T-helper 2 cell (primary cell): ENCODE measurements at regions not wholly inside any gene's neighbourhood (a gene's known extent, or its start where the extent isn't known, plus 50 kb on each side); places are given as distances from the start of the nearest gene placed in this dataset.
"Not testable (repeated sequence)": the region's sequence is repeated elsewhere in the genome, so short reads cannot be mapped to it uniquely, and the experiment has no call there.

Source experiments
- DNase-seq, 5 experiments: peaks; one replicate each; pipeline versions ENCODE4 v3.0.0 to v3.0.0-alpha.2; 2012 to 2022

DNA sequence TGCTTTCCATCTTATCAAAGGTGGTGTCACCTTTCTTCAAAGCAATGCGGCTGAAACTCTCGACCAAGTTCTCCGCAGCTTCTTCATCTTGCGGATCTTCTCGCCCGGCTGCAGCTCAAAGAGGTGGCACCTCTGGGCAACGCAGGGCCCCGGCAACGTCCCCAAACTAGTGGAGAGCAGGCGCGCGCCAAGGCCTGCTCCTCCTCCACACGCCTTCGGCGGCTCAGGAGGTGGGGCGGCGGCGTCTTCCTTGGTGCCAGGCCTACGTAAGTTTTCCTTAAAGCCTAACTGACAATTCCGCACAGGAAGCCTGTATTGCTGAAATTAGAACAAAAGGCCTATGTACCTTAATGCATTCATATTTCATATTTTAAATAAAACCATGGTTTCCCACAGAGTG lies 112.0 kb downstream of the TMX1 start:
- DNase-seq = no peak

DNA sequence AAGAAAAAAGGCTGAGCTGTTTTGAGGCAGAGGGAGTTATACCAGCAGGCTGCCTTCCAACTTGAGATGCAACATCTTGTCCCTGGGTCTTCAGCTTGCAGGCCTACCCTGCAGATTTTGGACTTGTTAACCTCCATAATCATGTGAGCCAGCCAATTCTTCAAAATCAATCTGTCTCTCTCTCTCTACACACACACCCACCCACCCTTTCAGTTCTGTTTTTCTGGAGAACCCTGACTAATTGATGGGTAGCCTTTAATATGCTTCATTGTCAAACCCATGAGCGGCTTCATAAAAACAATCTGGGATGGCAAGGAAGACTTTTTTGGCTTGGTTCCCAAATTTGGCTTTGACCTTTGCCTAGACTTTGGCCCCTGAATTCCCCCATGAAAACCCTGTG lies 113.9 kb downstream of the TMX1 start:
- no peak for DNase-seq

DNA sequence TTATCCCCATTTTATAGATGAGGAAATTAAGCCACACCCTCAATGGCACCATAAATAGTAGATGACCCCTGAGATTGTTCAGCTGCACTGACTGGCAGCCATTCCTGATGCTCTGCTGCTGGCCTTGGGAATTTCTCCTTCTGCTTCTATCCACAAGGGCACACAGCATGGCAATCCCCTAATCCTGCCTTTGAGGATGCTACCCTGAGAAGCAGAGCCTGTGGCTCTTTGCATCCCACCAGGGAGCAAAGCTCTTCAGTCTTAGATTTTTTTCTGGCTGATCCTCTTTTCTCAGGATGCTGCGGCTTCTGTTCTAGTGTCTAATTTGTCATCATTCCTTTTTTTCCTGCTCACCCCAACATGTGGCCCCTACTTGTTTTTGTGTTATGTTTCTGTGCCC lies 114.8 kb downstream of the TMX1 start:
- no peak for DNase-seq

DNA sequence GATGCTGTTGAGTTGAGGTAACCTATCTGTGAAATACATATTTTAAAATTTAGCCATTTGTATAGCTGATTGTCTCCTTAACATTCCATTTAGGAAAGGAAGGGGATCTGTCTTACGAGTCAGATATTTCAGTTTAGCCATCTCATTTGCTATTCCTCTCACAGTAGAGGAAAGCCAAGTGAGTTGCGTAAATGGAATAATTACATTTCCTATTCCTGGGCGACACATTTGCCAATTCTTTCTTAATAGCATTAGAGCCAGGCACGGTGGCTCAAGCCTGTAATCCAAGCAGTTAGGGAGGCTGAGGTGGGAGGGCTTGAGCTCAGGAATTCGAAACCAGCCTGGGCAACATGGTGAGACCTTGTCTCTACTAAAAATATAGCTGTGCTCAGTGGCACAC lies 116.3 kb downstream of the TMX1 start:
- DNase-seq = no peak

DNA sequence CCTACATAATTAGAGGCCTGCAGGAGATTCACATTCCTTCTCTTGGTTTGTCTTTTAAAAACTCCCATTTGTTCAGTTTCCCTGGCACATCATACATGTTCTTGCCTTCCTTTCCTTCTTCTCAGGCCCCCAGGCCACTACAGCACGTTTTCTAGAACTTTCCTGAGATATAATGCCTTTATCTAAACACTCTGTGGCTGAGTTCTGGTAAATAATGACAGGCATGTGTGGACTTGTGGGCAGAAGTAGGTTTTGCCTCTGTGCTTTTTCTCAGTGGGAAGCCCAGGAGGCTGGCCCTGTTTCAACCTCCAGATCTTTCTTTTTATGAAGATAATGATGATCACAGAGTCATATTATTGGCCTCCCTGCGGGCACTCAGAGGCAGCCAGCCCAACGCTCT lies 117.2 kb downstream of the TMX1 start:
- DNase-seq = no peak

DNA sequence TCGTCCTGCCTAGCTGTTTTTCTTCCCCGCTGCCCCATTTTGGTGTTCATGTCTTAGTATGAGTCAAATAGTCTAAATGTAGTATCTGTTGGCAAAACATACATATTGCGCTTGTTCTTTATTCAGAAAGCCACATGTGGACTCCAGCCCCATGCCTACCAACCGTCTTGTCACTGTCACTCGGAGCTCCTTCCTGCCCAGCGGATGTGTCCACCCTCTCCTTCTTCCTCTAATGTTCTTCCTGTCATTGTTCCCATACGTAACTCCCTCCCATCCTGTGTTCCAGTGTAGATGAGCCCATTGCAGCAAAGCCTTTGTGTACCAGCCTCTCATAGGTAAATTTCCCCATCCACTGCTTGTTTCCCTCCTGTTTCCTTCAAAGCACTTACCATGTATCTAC lies 120.5 kb downstream of the TMX1 start:
- no peak for DNase-seq

DNA sequence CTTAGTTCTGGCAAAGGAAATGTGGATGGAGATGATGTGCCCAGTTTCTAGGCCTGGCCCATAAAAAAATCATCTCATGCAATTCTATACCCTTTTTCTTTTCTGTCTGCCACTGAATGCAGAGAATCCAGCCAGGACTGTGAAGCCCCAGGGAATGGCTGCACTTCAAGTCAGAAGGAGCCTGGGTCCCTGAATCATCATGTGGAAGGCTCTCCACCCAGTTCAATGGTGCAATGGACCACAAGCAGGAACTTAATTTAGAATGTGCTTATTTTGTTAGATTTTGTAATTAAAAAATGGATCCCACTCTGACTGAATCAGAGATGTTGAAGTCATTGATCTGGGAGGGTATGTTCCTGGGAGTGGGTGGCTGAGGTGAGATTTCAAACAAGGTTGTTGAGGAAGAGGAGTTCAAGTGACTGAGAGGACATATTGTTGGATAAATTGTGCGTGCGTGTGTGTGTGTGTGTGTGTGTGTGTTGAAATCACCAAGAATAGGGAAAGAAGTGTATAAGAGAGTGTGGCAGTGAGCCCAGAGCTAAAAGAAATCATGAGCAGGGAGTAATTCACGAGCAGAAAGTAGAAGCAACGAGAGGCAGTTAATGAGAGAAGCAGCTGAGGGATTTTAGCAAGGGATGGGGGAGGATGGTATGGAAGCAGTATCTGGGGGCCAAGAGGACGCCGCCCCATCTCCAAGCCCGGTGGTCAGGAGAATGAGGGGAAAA lies 125.4 kb downstream of the TMX1 start:
- DNase-seq = no peak

DNA sequence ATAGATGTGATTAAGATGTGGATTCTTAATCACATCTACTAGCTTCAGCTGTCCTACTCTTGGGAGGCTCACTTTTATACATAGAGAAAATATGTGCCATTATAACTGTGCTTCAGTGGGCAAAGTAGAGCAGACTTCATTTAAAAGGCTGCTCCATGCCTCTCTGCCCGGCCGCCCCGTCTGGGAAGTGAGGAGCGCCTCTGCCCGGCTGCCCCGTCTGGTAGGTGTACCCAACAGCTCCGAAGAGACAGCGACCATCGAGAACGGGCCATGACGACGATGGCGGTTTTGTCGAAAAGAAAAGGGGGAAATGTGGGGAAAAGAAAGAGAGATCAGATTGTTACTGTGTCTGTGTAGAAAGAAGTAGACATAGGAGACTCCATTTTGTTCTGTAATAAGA lies 126.4 kb downstream of the TMX1 start:
- DNase-seq = not testable (repeated sequence)

DNA sequence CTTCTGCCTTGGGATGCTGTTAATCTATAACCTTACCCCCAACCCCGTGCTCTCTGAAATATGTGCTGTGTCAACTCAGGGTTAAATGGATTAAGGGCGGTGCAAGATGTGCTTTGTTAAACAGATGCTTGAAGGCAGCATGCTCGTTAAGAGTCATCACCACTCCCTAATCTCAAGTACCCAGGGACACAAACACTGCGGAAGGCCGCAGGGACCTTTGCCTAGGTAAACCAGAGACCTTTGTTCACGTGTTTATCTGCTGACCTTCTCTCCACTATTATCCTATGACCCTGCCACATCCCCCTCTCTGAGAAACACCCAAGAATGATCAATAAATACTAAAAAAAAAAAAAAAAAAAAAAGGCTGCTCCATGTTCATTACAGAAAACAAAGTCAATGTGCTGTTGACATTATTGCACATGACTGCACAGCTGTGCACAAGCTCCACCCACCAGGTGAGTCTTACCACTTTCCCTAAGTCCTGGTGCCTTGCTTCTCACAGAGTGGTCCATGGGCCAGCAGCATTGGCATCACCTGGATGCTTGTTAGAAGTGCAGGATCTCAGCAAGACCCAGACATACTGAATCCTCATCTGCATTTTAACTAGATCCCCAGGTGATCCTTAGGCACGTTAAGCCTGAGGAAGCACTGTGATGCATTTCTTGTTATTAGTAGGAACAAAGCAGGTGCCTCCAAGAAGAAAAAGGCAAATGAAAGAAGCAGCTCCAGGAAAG lies 127.0 kb downstream of the TMX1 start:
- DNase-seq = not testable (repeated sequence)

DNA sequence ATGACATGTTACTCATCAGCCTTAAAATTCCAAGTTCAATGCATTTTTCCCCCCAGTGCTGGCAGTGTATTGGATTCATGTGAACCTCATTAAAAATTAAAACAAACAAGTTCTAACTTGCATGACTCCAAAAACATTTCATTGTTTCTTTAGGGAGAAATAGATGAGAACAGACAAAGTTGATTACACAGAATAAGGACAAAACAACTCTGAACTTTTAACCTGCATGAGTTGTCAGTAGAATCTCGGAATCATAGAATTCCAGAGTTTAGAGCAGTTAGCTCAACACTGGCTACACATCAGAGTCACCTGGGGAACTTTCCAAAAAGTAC lies 127.5 kb downstream of the TMX1 start:
- DNase-seq = no peak

DNA sequence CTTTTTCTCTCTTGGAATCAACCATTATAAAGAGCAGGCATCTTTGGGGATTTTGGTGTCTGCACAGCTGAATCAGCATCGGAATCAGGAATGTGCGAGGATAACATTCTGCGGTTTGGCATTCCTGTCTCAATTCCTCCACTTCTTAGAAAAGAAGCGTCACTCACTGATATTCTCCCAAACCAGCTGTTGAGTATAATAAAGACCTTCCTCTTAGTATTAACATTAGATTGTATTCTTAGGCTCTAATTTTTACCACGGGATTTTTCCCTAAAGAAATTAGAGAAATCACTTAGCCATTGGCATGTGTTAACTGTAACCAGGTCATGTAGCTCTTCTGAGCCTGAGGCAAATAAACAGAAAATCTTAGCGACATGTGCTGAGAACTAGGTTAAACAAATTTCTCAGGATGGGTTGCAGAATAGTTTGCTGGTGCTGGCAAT lies 128.7 kb downstream of the TMX1 start:
- no peak for DNase-seq

DNA sequence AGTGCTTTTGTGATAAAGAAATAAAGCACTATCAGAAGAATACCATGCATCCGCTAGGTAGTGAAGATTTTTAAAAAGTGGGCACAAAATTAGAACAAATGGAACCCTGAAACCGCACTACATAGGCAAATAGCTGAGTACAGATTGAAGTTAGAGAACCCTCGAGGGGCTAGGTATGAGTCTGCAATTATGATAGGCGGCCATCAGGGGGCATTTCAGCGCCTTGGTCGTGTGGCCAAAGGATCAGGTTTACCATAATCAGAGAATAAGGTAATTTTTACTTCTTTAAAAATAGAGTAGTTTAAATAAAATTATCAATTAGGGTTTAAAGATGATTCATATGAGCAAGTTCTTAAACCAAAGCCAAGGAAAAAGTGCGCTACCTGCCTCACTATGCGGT lies 129.8 kb downstream of the TMX1 start:
- no peak for DNase-seq

DNA sequence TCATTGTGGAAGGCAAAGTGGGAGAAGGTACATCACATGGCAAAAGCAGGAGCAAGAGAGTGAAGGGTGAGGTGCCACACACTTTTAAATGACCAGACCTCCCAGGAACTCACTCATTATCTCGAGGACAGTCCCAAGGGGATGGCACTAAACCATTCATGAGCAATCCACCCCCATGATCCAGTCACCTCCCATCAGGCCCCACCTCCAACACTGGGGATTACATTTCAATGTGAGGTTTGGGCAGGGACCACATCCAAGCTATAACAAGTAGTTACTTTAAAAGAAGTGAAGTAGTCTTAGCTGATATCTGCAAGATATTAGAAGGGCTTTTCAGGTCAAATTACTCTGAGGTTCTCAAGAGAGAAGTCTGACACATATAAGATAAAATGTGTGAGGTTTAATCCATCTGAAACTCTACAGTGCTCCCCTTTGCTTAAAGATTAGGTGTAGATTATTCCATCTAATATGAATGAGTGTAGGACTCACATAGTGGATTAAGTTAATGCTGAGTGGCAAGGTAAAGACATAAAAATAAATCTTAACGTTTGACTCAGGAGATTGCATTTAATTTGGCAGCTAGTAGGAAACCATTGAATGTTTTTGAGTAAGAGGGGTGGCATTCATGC lies 130.8 kb downstream of the TMX1 start:
- no peak for DNase-seq

DNA sequence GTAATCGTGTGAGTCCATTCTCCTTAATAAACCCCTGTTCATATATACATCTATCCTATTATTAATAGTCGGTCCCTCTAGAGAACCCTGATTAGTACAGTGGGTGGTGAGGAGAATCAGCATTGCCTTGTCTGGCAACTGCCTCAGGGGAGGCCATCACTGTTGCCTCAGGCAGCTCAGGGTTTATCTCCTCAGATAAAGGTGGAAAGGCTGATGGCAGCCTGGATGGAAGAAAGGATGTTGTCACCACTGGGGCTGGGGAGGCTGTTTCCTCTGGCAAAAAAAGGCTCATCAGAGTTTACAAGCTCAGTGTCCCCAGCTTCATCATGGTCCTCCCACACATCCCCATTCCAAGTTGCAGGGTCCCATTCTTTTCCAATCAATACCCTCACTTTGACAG lies 137.1 kb downstream of the TMX1 start:
- not testable (repeated sequence) for DNase-seq

DNA sequence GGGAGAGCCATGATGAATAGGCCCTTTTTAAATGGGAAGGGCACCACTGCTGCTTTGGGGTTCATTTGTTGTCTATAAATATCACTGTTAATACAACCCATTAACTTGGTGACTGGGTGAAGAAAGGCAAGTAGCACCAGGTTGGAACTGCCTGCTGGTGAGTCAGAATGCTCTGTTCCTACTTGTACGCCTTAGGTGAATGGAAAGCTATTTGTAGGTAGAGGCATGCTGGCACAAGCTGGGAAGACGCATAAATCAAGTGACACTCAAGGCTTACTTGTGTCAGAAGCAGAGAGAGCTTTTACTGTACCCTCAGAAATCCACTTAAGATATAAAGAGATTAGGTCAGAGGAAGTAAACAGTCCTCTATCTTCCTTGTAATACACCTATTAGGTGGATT lies 142.5 kb downstream of the TMX1 start:
- no peak for DNase-seq

DNA sequence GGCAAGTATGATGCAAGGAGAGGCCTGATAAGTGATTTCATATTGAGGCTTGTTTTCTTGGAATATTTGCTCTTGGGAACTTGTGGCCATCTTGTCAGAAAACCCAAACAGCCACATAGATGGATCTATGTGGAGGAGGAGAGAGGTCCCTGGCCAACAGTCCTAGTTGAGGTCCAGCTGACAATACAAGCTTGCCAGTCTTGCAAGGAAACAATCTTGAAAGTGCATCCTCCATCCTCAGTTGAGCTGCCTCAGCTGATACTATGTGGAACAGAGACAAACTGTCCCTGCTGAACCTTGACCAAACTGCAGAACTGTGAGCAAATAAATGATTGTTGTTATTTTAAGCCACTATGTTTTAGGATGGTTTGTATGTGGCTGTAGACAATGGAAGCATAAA lies 146.4 kb downstream of the TMX1 start:
- DNase-seq = no peak

DNA sequence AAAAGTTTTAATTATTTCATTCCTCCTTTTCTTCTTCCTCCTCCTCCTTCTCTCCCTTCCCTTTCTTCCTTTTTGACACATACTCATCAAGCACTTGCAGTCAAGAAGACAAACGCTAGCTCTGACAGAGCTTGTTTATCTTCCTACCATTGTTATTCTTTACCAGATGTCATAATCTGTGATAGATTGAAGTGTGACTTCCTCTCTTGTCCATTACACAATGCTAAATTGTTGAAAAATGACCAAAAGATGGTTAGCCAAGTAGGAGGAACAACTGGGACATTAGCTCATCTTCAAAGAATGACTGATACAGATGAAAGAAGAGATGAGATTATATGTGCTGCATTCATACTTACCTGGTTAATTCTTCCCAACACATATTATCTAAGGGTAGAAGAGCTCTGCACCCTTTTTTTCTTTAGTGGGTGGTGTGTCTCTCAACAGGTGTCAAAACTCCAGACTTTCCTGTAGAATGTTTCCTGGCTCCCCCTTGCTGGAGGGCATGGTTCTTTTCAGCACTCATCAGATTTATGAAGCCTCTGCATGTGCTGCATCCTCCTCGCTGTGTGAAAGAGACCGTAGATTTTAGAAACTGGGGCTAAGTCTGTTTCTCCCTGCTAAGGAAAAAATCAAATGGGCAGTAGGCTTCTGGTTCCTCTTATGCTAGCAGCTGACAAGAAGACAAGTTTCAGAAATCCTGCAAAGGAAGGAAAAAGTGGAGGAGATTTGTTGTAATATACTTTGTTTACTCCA lies 147.1 kb downstream of the TMX1 start:
- no peak for DNase-seq

DNA sequence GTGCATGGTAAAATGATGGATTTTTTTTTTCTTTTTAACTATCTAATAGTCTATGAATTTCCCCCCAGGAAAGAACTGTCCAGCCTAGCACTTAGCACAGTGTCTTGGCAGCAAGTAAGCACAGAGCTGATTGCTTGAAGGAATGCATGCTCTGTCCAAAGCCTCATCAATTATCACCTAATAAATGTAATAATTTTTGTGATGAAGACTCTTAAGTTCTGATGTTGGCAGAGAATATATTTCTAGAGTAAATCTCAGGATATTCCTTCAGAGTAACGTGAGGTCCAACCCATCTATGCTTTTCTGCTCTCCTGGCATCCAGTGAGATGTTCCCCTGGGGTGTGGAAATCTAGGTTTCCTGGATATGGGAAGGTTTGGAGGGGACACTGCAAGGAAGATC lies 152.4 kb downstream of the TMX1 start:
- DNase-seq = no peak

DNA sequence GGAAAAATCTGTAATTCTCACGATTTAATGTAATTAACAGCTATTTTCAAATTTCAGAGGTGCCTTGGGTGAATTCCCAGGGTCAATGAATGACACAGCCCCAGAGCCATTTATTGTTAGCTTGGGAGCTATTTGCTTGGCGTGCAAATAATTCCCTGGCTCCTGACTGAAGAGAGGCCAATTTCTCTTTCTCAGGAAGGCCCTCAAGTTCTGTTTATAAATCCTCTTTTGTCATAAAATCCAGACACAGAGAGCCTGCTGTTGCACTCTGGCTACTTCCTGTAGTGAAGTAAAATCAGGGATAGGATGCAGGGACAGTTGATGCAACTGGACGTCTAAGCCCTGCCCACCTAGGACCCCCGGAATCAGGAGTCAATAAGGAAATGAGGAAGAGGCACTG lies 154.3 kb downstream of the TMX1 start:
- no peak for DNase-seq

DNA sequence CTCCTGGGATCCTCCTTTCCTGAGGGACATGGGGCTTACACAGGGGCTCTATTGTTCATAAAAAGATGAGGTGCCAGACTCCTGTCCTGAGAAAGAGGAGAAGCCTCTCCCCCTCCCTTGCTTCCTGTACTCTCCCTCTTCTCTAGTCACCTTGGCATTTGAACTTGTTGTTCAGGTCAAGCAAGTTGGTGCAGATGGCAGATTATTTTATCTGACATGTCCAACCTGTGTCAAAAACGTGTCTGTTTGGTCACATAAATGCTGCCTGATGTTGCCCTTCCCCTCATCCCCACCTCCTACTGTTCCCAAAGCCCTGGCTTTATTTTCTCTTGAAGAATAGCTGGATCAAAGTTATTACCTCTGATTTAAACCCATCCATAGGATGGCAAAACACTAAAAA lies 154.8 kb downstream of the TMX1 start:
- no peak for DNase-seq

DNA sequence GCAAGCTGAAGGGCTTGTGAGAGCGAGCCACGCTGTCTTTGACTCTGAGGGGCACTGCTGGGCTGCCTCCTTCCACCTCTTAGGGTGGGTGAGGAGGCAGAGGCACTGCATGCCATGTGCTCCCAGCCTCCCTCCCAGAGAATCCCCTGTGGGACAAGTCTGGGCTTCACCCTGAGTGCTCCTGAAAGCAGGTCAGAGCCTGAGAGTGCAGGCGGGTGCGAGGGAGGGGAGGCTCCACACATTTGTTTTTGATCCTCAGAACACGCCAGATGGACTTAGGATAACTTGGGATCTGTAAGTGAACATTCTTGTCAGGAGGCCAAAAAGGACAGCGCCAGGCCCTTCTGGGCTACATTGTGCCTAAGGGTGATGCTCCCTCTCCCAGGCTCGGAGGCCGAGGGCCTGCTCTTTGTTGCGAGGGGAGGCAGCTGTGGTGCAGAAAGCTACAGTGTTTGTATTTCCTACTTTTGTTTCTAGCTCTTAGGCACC lies 155.4 kb downstream of the TMX1 start:
- DNase-seq = no peak

DNA sequence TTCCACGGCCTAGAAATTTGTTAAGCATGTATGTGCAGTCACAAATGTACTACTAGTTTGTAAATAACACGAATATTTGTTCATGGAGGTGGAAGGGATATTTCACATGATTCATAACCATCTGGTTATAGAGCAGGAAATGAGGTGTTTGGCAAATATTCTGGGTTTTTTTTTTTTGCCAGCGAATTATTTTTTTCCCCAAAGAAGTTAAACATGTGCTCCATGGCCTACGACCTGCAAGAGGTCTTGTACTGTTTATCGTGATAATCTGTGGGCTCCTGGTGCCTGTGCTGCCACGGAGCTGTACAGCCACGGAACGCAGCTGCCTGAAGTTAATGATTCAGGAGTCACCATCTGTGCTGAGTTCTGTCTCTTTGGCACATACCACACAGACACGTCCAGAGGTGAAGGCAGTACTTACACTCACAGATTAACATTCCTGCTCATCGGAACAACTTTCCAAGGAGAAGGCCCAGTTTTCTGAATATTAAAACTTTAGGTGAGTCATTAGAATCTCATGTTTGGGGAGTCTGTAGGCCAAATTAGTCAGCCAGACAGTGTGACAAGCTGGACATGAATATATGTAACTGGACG lies 156.3 kb downstream of the TMX1 start:
- DNase-seq = no peak

DNA sequence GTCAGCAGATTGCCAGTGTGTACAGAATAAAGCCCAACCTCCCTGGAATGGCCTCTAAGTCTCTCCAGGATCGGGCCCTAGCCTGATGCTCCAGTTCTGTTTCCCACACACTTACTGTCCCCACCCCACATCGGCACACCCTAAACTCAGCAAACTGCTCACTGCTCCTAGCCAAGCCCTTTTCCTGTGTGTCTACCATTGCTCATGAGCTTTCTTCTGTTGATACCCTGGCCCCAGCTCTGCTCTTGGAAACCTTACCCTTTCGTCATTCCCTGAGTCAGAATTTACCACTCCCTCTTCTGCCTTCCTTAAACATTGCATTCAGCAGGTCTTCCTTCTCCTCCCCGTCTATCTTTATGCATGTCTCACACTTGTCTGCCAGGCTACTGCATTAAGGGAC lies 158.9 kb downstream of the TMX1 start:
- DNase-seq = no peak
